CD4-positive, alpha-beta memory T cell (primary cell): ENCODE measurements at regions not wholly inside any gene's neighbourhood (a gene's known extent, or its start where the extent isn't known, plus 50 kb on each side); places are given as distances from the start of the nearest gene placed in this dataset.
"Not testable (repeated sequence)": the region's sequence is repeated elsewhere in the genome, so short reads cannot be mapped to it uniquely, and the experiment has no call there.

Experiments used
- CTCF ChIA-PET: fragments of 350-600 bp; sonication (Branson Sonifier 250); formaldehyde crosslinking; loops from one replicate; lab custom pipeline; 2021; ENCODE audit warnings: inconsistent platforms; ENCODE audit not compliant: partially characterized antibody; lab: Charles Lee
- POLR2A ChIA-PET: fragments of 350-600 bp; sonication (Branson Sonifier 250); formaldehyde crosslinking; loops from one replicate; lab custom pipeline; 2021; ENCODE audit not compliant: partially characterized antibody; lab: Charles Lee
- DNase-seq, 5 donors: peaks; one replicate each; pipeline versions ENCODE4 v3.0.0 to v3.0.0-alpha.2; 2020 to 2022; ENCODE audit warnings: mixed read lengths in 1 of 5
- H3K27ac ChIP-seq: one replicate; pipeline ENCODE4 v1.7.0; 2013; ENCODE audit warnings: low read depth, low read length
- H3K27me3 ChIP-seq: 2 replicates; pipeline ENCODE4 v1.7.0; 2013; ENCODE audit warnings: mild to moderate bottlenecking, low read length, moderate library complexity; ENCODE audit not compliant: insufficient read depth
- H3K36me3 ChIP-seq: 2 replicates; pipeline ENCODE4 v1.7.0; 2013; ENCODE audit warnings: mild to moderate bottlenecking, low read length, moderate library complexity; ENCODE audit not compliant: insufficient read depth
- H3K4me1 ChIP-seq: 2 replicates; pipeline ENCODE4 v1.7.0; 2013; ENCODE audit warnings: mild to moderate bottlenecking, low read length, moderate library complexity; ENCODE audit not compliant: insufficient read depth
- H3K4me3 ChIP-seq, 2 donors: one replicate each; pipeline ENCODE4 v1.7.0; 2013; ENCODE audit warnings: low read length in 2 of 2, mild to moderate bottlenecking in 1 of 2
- H3K9me3 ChIP-seq, 2 donors: one replicate each; pipeline ENCODE4 v1.7.0; 2013; ENCODE audit warnings: low read length in 2 of 2, control low read depth in 1 of 2; ENCODE audit not compliant: control insufficient read depth in 1 of 2
- H3K27ac Mint-ChIP-seq, 7 donors: one replicate each; pipeline ENCODE4 v1.8.0; 2020 to 2021; ENCODE audit warnings: mixed read lengths in 7 of 7, mild to moderate bottlenecking in 6 of 7, inconsistent platforms in 3 of 7, moderate library complexity in 3 of 7
- H3K27me3 Mint-ChIP-seq, 2 donors: one replicate each; pipeline ENCODE4 v1.8.0; 2020 to 2021; ENCODE audit warnings: mixed read lengths in 2 of 2
- H3K36me3 Mint-ChIP-seq, 2 donors: one replicate each; pipeline ENCODE4 v1.8.0; 2020 to 2021; ENCODE audit warnings: mixed read lengths in 2 of 2, inconsistent platforms in 1 of 2, mild to moderate bottlenecking in 1 of 2
- H3K4me1 Mint-ChIP-seq, 4 donors: one replicate each; pipeline ENCODE4 v1.8.0; 2020 to 2021; ENCODE audit warnings: mixed read lengths in 4 of 4, mild to moderate bottlenecking in 1 of 4
- H3K4me3 Mint-ChIP-seq, 8 donors: one replicate each; pipeline ENCODE4 v1.8.0; 2020 to 2021; ENCODE audit warnings: mixed read lengths in 8 of 8, mild to moderate bottlenecking in 7 of 8, moderate library complexity in 6 of 8, inconsistent platforms in 3 of 8
- H3K9me3 Mint-ChIP-seq, 8 donors: one replicate each; pipeline ENCODE4 v1.8.0; 2020 to 2021; ENCODE audit warnings: mixed read lengths in 8 of 8, mild to moderate bottlenecking in 5 of 8, inconsistent platforms in 3 of 8, moderate library complexity in 1 of 8
- intact Hi-C: fragments of 100-400 bp; cut with micrococcal nuclease; formaldehyde crosslinking; loops from one replicate; pipeline ENCODE4 v1.15.1; 2023

- Mint-ChIP-seq H3K36me3 (peaks cover 11 to 17% of the 10 kb centered on the region in 2 donors), H3K27me3 (no peaks in the 10 kb centered on the region), H3K27ac (peak overlapping the region; percentile 63 to 98 (median 93)), H3K4me3 (peak overlapping the region; percentile 63 to 85 (median 80)), H3K9me3 (peaks cover 0 to 21% (median 9%) of the 10 kb centered on the region in 8 donors), H3K4me1 (peaks cover 61 to 87% (median 73%) of the 10 kb centered on the region in 4 donors)
- H3K27ac ChIP-seq = peak overlapping the region; percentile 53
- intact Hi-C loops = loop anchor here (1.0 to 5.0 kb wide), 3 partner anchors 26 to 37 kb away; no protein-coding TSS in a partner anchor
- H3K4me3 ChIP-seq = peak overlapping the region in 1 of 2 donors; percentile 8
- H3K4me1 ChIP-seq = peaks cover 66% of the 10 kb centered on the region
- DNase-seq = peak; percentile 63 to 88 (median 71)
- H3K9me3 ChIP-seq = no peaks in the 10 kb centered on the region
- no peaks in the 10 kb centered on the region for H3K27me3 ChIP-seq
- ChIA-PET CTCF (interaction anchor here (1.2 to 5.4 kb wide), 3 partner anchors 25 to 49 kb away, joined by 3 to 31 read pairs (median 23); no protein-coding TSS in a partner anchor), POLR2A (interaction anchor here (0.6 to 8.3 kb wide), 10 partner anchors 9 to 172 kb away, joined by 3 to 63 read pairs (median 4); no protein-coding TSS in a partner anchor)
- H3K36me3 ChIP-seq = no peaks in the 10 kb centered on the region
Measured at GRCh38 chr6:137389150-137389704, 105.0 kb downstream of the OLIG3 start.

GRCh38 chr6:137387096-137387764 lies 107.0 kb downstream of the OLIG3 start:
- no peak overlapping the region for H3K4me3 ChIP-seq
- peak overlapping the region in 3 of 8 donors; percentile 6 to 47 (median 10) for H3K4me3 Mint-ChIP-seq
- no peaks in the 10 kb centered on the region for H3K27me3 ChIP-seq
- H3K9me3 ChIP-seq = no peaks in the 10 kb centered on the region
- H3K27me3 Mint-ChIP-seq = no peaks in the 10 kb centered on the region
- POLR2A ChIA-PET = interaction anchor here (1.2 to 8.3 kb wide), 3 partner anchors 18 to 45 kb away, joined by 3 to 63 read pairs (median 6); no protein-coding TSS in a partner anchor
- no peak for DNase-seq
- intact Hi-C loops = loop anchor here (5.0 kb wide), 1 partner anchor 35 kb away; no protein-coding TSS in a partner anchor
- H3K4me1 Mint-ChIP-seq = peaks cover 57 to 80% (median 68%) of the 10 kb centered on the region in 4 donors
- CTCF ChIA-PET = interaction anchor here (0.8 to 5.4 kb wide), 9 partner anchors 11 to 202 kb away, joined by 3 to 31 read pairs (median 4); no protein-coding TSS in a partner anchor
- no peaks in the 10 kb centered on the region for H3K36me3 ChIP-seq
- H3K9me3 Mint-ChIP-seq = peaks cover 0 to 21% (median 8%) of the 10 kb centered on the region in 8 donors
- peak overlapping the region in 4 of 7 donors; percentile 37 to 84 (median 61) for H3K27ac Mint-ChIP-seq
- H3K36me3 Mint-ChIP-seq = peaks cover 10 to 17% of the 10 kb centered on the region in 2 donors
- no peak overlapping the region for H3K27ac ChIP-seq
- peaks cover 55% of the 10 kb centered on the region for H3K4me1 ChIP-seq

GRCh38 chr6:137383287-137383686 lies 110.9 kb downstream of the OLIG3 start:
- H3K9me3 ChIP-seq, H3K36me3 ChIP-seq, H3K4me3 ChIP-seq, H3K27ac Mint-ChIP-seq, POLR2A ChIA-PET, H3K27me3 Mint-ChIP-seq, intact Hi-C loops, H3K4me3 Mint-ChIP-seq, H3K27me3 ChIP-seq, DNase-seq, H3K27ac ChIP-seq: not testable (repeated sequence)
- CTCF ChIA-PET = interaction anchor here (1.8 to 2.1 kb wide), 2 partner anchors 8 to 41 kb away, joined by 5 to 7 read pairs; no protein-coding TSS in a partner anchor
- Mint-ChIP-seq H3K9me3 (peaks cover 2 to 18% (median 10%) of the 10 kb centered on the region in 8 donors), H3K36me3 (peaks cover 10% of the 10 kb centered on the region in 2 donors), H3K4me1 (peaks cover 29 to 58% (median 39%) of the 10 kb centered on the region in 4 donors)
- peaks cover 16% of the 10 kb centered on the region for H3K4me1 ChIP-seq

- no peaks in the 10 kb centered on the region for H3K27me3 ChIP-seq
- POLR2A ChIA-PET = interaction anchor here (0.6 to 1.8 kb wide), 4 partner anchors 12 to 36 kb away, joined by 3 to 7 read pairs (median 4); no protein-coding TSS in a partner anchor
- H3K27ac ChIP-seq = no peak overlapping the region
Measured at GRCh38 chr6:137378090-137378369, 116.2 kb downstream of the OLIG3 start.

GRCh38 chr6:137373296-137373695 lies 120.9 kb downstream of the OLIG3 start:
- H3K27me3 Mint-ChIP-seq = no peaks in the 10 kb centered on the region
- Histone ChIP-seq H3K9me3 (no peaks in the 10 kb centered on the region), H3K27ac (no peak overlapping the region), H3K4me1 (peaks cover 13% of the 10 kb centered on the region), H3K4me3 (no peak overlapping the region), H3K36me3 (no peaks in the 10 kb centered on the region), H3K27me3 (no peaks in the 10 kb centered on the region)
- no peak overlapping the region for H3K27ac Mint-ChIP-seq
- peaks cover 0 to 2% of the 10 kb centered on the region in 2 donors for H3K36me3 Mint-ChIP-seq
- no peak for DNase-seq
- peaks cover 0 to 4% (median 1%) of the 10 kb centered on the region in 8 donors for H3K9me3 Mint-ChIP-seq
- H3K4me3 Mint-ChIP-seq = no peak overlapping the region
- peaks cover 8 to 17% (median 11%) of the 10 kb centered on the region in 4 donors for H3K4me1 Mint-ChIP-seq
- intact Hi-C loops = no loop called here
- ChIA-PET CTCF (interaction anchor here (0.7 to 1.5 kb wide), 4 partner anchors 10 to 42 kb away, joined by 3 to 5 read pairs (median 4); no protein-coding TSS in a partner anchor), POLR2A (no interaction called here)

More at GRCh38 chr6:137378090-137378369, 116.2 kb downstream of the OLIG3 start:
- intact Hi-C loops = no loop called here
- peaks cover 13% of the 10 kb centered on the region for H3K4me1 ChIP-seq
- Mint-ChIP-seq H3K27me3 (no peaks in the 10 kb centered on the region), H3K4me3 (no peak overlapping the region), H3K4me1 (peaks cover 15 to 36% (median 19%) of the 10 kb centered on the region in 4 donors), H3K27ac (no peak overlapping the region), H3K36me3 (peaks cover 2 to 5% of the 10 kb centered on the region in 2 donors), H3K9me3 (peaks cover 0 to 10% (median 3%) of the 10 kb centered on the region in 8 donors)
- H3K9me3 ChIP-seq = no peaks in the 10 kb centered on the region
- no peak overlapping the region for H3K4me3 ChIP-seq
- H3K36me3 ChIP-seq = no peaks in the 10 kb centered on the region
- CTCF ChIA-PET = no interaction called here
- no peak for DNase-seq

GRCh38 chr6:137372532-137372931 lies 121.7 kb downstream of the OLIG3 start:
- Mint-ChIP-seq H3K36me3 (peaks cover 0 to 2% of the 10 kb centered on the region in 2 donors), H3K4me1 (peaks cover 11 to 17% (median 13%) of the 10 kb centered on the region in 4 donors), H3K27ac (no peak overlapping the region), H3K27me3 (no peaks in the 10 kb centered on the region), H3K9me3 (peaks cover 0 to 4% (median 0%) of the 10 kb centered on the region in 8 donors), H3K4me3 (no peak overlapping the region)
- H3K27me3 ChIP-seq = no peaks in the 10 kb centered on the region
- ChIA-PET CTCF (interaction anchor here (0.9 to 1.5 kb wide), 3 partner anchors 9 to 30 kb away, joined by 4 to 5 read pairs (median 4); no protein-coding TSS in a partner anchor), POLR2A (no interaction called here)
- H3K9me3 ChIP-seq = no peaks in the 10 kb centered on the region
- DNase-seq = no peak
- intact Hi-C loops = no loop called here
- no peaks in the 10 kb centered on the region for H3K36me3 ChIP-seq
- H3K4me3 ChIP-seq = no peak overlapping the region
- peaks cover 13% of the 10 kb centered on the region for H3K4me1 ChIP-seq
- no peak overlapping the region for H3K27ac ChIP-seq

GRCh38 chr6:137371634-137372016 lies 122.6 kb downstream of the OLIG3 start:
- ChIA-PET CTCF (interaction anchor here (2.3 kb wide), 1 partner anchor 44 kb away, joined by 6 read pairs; no protein-coding TSS in a partner anchor), POLR2A (no interaction called here)
- Histone ChIP-seq H3K4me1 (peaks cover 13% of the 10 kb centered on the region), H3K36me3 (no peaks in the 10 kb centered on the region), H3K4me3 (no peak overlapping the region), H3K27ac (no peak overlapping the region), H3K9me3 (no peaks in the 10 kb centered on the region), H3K27me3 (no peaks in the 10 kb centered on the region)
- Mint-ChIP-seq H3K27me3 (no peaks in the 10 kb centered on the region), H3K9me3 (peaks cover 0 to 4% (median 0%) of the 10 kb centered on the region in 8 donors), H3K36me3 (peaks cover 0 to 2% of the 10 kb centered on the region in 2 donors), H3K4me1 (peaks cover 11 to 17% (median 13%) of the 10 kb centered on the region in 4 donors), H3K27ac (no peak overlapping the region), H3K4me3 (no peak overlapping the region)
- intact Hi-C loops = no loop called here
- DNase-seq = no peak
